T-cell (primary cell): ENCODE measurements at regions not wholly inside any gene's neighbourhood (a gene's known extent, or its start where the extent isn't known, plus 50 kb on each side); places are given as distances from the start of the nearest gene placed in this dataset.

ENCODE experiments used
- ATAC-seq, 4 experiments: fragments of 200-7000 bp in 3 of 4; fragments of 150-1000 bp in 1 of 4; cut with Tn5 transposase; replicated peaks in 1 of 4; 1 replicate in 3 of 4; 2 replicates in 1 of 4; pipeline ENCODE4 v1.10.0; 2021; ENCODE audit warnings: moderate library complexity in 3 of 4, mild to moderate bottlenecking in 2 of 4, moderate number of reproducible peaks in 1 of 4
- CTCF ChIA-PET, 2 donors: fragments of 300-600 bp; sonication (Branson Sonifier 250); formaldehyde crosslinking; loops; one replicate each; lab custom pipeline; 2022; ENCODE audit warnings: antibody characterized with exemption in 2 of 2; lab: Charles Lee
- POLR2A ChIA-PET, 2 donors: fragments of 300-600 bp; sonication (Branson Sonifier 250); formaldehyde crosslinking; loops; one replicate each; lab custom pipeline; 2022; ENCODE audit warnings: antibody characterized with exemption in 2 of 2; lab: Charles Lee
- DNase-seq, 35 experiments: peaks; one replicate each; pipeline versions ENCODE4 v3.0.0 to v3.0.0-alpha.2; 2013 to 2023
- H3K27ac ChIP-seq: one replicate; pipeline ENCODE4 v1.5.1; 2013; ENCODE audit warnings: low read length
- H3K27me3 ChIP-seq, 2 experiments: replicated peaks in 1 of 2; 1 replicate in 1 of 2; 2 replicates in 1 of 2; pipeline versions ENCODE4 v1.6.1 to v1.7.0; 2013; ENCODE audit warnings: low read length in 1 of 2, mixed read lengths in 1 of 2; ENCODE audit not compliant: control insufficient read depth in 2 of 2, insufficient read depth in 2 of 2; ENCODE audit errors: extremely low read depth in 1 of 2
- H3K36me3 ChIP-seq, 2 donors: 1 replicate in 1 of 2; 2 replicates in 1 of 2; pipeline versions ENCODE4 v1.6.1 to v1.7.0; 2013; ENCODE audit warnings: low read length in 1 of 2; ENCODE audit not compliant: control insufficient read depth in 2 of 2, insufficient read depth in 1 of 2; ENCODE audit errors: extremely low read depth in 1 of 2
- H3K4me1 ChIP-seq, 2 experiments: 1 replicate in 1 of 2; 2 replicates in 1 of 2; pipeline versions ENCODE4 v1.6.1 to v1.7.0; 2013; ENCODE audit warnings: low read length in 2 of 2, mixed read lengths in 1 of 2; ENCODE audit not compliant: insufficient read depth in 2 of 2, control insufficient read depth in 1 of 2; ENCODE audit errors: extremely low read depth in 1 of 2
- H3K4me3 ChIP-seq, 2 donors: 1 replicate in 1 of 2; 2 replicates in 1 of 2; pipeline versions ENCODE4 v1.5.1 to v1.7.0; 2013; ENCODE audit warnings: mild to moderate bottlenecking in 2 of 2, low read length in 1 of 2, moderate library complexity in 1 of 2; ENCODE audit not compliant: control insufficient read depth in 1 of 2; ENCODE audit errors: extremely low read depth in 1 of 2
- H3K9me3 ChIP-seq: 2 replicates; pipeline ENCODE4 v1.7.0; 2013
- H3K27ac Mint-ChIP-seq, 2 donors: one replicate each; pipeline ENCODE4 v1.8.0; 2020 to 2021; ENCODE audit warnings: mild to moderate bottlenecking in 2 of 2, mixed read lengths in 2 of 2
- H3K27me3 Mint-ChIP-seq, 2 donors: one replicate each; pipeline ENCODE4 v1.8.0; 2021 to 2022; ENCODE audit warnings: mixed read lengths in 2 of 2
- H3K36me3 Mint-ChIP-seq: one replicate; pipeline ENCODE4 v1.8.0; 2021; ENCODE audit warnings: mixed read lengths
- H3K4me1 Mint-ChIP-seq, 3 donors: one replicate each; pipeline ENCODE4 v1.8.0; 2020 to 2022; ENCODE audit warnings: mixed read lengths in 3 of 3, mild to moderate bottlenecking in 1 of 3
- H3K4me3 Mint-ChIP-seq, 3 donors: one replicate each; pipeline ENCODE4 v1.8.0; 2020 to 2022; ENCODE audit warnings: mild to moderate bottlenecking in 3 of 3, mixed read lengths in 3 of 3, moderate library complexity in 3 of 3
- H3K9me3 Mint-ChIP-seq, 3 donors: one replicate each; pipeline ENCODE4 v1.8.0; 2020 to 2022; ENCODE audit warnings: mixed read lengths in 3 of 3
- WGBS: methylation state at CpG from one replicate; pipeline ENCODE4 v1.1.5; 2013; ENCODE audit warnings: missing lambda C conversion rate; ENCODE audit not compliant: insufficient coverage; 5-methylcytosine and 5-hydroxymethylcytosine counted together

DNA sequence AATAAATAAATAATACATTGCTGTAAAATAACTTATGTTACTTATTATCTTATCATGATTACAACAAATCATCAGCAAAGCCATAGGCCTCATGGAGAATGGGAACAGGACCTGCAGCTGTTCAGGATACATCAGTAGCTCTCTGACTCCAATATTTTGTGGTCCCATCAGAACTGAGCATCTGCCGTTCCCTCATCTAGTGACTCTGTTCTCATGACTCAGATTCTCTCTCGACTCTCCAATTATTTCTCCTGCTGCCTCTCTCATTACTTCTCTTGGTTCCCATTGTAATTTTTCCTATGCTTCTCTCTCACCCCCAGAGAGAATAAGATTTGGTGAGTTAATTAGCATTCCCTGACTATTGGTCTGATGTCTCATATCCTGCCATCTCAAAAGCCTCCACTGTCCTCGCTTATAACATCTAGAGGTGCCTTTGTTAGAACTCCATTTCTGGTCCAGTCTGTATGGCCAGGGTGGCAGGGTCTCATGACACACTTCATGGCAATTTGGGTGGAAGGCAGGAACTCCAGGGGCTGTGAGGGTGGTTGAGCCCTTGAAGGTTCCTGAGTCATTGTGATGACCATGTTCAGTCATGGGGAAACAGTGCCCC lies 78.0 kb upstream of the TANC1 start:
- peaks cover 6 to 11% of the 10 kb centered on the region in 2 donors for H3K27me3 Mint-ChIP-seq
- Histone ChIP-seq H3K27ac (no peak overlapping the region), H3K9me3 (no peaks in the 10 kb centered on the region), H3K36me3 (no peaks in the 10 kb centered on the region), H3K27me3 (peaks cover 0 to 5% of the 10 kb centered on the region in 2 experiments), H3K4me1 (no peaks in the 10 kb centered on the region), H3K4me3 (no peak overlapping the region)
- H3K36me3 Mint-ChIP-seq = no peaks in the 10 kb centered on the region
- no peaks in the 10 kb centered on the region for H3K4me1 Mint-ChIP-seq
- DNase-seq (no peak), ATAC-seq (no peak)
- no peak overlapping the region for H3K4me3 Mint-ChIP-seq
- H3K27ac Mint-ChIP-seq = no peak overlapping the region
- H3K9me3 Mint-ChIP-seq = no peaks in the 10 kb centered on the region
- ChIA-PET POLR2A (no interaction called here), CTCF (interaction anchor here in 1 of 2 donors (0.9 kb wide), 1 partner anchor 248 kb away, joined by 3 read pairs; no protein-coding TSS in a partner anchor)
- no CpG with 5 or more reads among the region's 3 CpGs for WGBS

DNA sequence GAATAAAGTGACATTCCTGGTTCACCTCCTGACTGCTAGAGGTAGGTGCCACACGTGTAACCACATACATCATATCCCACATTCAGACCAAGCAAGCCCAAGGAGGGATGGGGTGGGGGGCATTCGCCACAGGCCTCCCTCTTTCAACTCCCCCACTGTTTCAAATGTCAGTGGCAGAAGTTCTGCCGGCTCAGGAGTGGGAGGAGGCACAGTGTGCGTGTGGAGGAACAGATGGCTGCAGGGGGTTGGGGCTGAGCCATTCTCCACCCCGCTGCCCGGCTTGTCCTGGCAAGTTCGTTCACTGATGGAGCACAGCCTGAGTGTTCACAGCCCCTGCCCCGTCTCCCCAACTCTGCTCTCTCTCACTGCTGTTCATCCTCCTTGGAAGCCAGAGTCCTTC lies 75.4 kb upstream of the TANC1 start:
- DNase-seq = no peak
- Mint-ChIP-seq H3K36me3 (no peaks in the 10 kb centered on the region), H3K27me3 (peaks cover 6% of the 10 kb centered on the region in 2 donors), H3K4me3 (no peak overlapping the region), H3K4me1 (no peaks in the 10 kb centered on the region), H3K9me3 (no peaks in the 10 kb centered on the region), H3K27ac (no peak overlapping the region)
- Histone ChIP-seq H3K4me1 (no peaks in the 10 kb centered on the region), H3K27ac (no peak overlapping the region), H3K36me3 (no peaks in the 10 kb centered on the region), H3K4me3 (no peak overlapping the region), H3K9me3 (no peaks in the 10 kb centered on the region), H3K27me3 (peaks cover 0 to 7% of the 10 kb centered on the region in 2 experiments)
- CTCF ChIA-PET = no interaction called here
- ATAC-seq = peak in 1 of 4 experiments; percentile 19
- WGBS = 82% methylated on average over 2 of the region's 8 CpGs
- POLR2A ChIA-PET = no interaction called here

DNA sequence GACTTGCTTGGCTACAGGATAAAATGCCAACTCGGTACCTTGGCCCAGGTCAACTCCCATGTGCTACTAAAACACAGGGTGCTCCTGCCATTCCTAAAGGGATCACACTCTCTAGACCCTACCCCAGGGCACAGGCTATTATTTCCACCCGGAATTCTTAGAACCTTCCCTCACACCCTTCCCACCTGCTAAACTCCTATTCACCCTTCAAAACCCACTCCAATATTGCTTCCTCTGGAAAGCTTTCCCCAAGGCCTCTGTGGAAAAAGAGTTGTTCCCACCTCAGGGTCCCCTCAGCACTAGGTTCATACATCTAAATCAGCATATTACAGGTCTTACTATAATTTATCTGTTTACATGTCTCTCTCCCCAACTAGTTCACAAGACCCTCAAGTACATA lies 75.0 kb upstream of the TANC1 start:
- no peaks in the 10 kb centered on the region for H3K36me3 ChIP-seq
- H3K27me3 ChIP-seq = peaks cover 0 to 5% of the 10 kb centered on the region in 2 experiments
- ATAC-seq (no peak), DNase-seq (no peak)
- H3K9me3 Mint-ChIP-seq = no peaks in the 10 kb centered on the region
- ChIA-PET CTCF (interaction anchor here in 1 of 2 donors (1.6 kb wide), 1 partner anchor 225 kb away, joined by 5 read pairs; no protein-coding TSS in a partner anchor), POLR2A (no interaction called here)
- H3K4me3 ChIP-seq = no peak overlapping the region
- no peak overlapping the region for H3K27ac ChIP-seq
- H3K4me3 Mint-ChIP-seq = no peak overlapping the region
- H3K9me3 ChIP-seq = no peaks in the 10 kb centered on the region
- H3K27ac Mint-ChIP-seq = no peak overlapping the region
- H3K4me1 ChIP-seq = no peaks in the 10 kb centered on the region
- 83% methylated on average over 1 of the region's 2 CpGs for WGBS
- no peaks in the 10 kb centered on the region for H3K4me1 Mint-ChIP-seq
- H3K36me3 Mint-ChIP-seq = no peaks in the 10 kb centered on the region
- H3K27me3 Mint-ChIP-seq = peaks cover 6% of the 10 kb centered on the region in 2 donors

DNA sequence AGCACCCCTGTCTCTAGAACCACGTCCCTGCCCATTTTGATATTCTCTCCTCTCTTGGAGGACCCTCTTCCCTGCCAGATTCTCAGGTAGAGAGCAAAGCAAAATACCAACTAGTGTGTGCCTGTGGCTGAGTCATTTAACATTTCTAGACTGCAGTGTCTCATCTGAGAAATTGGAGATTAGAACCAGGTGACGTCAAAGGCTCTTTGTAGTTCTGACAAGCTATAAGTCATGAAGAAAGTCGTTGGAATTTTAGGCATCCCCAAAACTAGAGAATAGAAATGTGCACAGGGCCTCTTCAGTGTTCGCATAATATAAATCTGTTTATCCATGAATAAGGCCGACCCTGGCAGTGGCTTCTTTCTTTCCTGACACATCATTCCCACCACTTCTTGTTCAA lies 74.4 kb upstream of the TANC1 start:
- H3K27me3 ChIP-seq = peaks cover 0 to 5% of the 10 kb centered on the region in 2 experiments
- no peak overlapping the region for H3K27ac ChIP-seq
- H3K9me3 Mint-ChIP-seq = no peaks in the 10 kb centered on the region
- DNase-seq = no peak
- CTCF ChIA-PET = interaction anchor here in 1 of 2 donors (1.6 kb wide), 1 partner anchor 225 kb away, joined by 5 read pairs; no protein-coding TSS in a partner anchor
- no peak overlapping the region for H3K4me3 ChIP-seq
- no peaks in the 10 kb centered on the region for H3K4me1 ChIP-seq
- no peaks in the 10 kb centered on the region for H3K36me3 ChIP-seq
- H3K4me3 Mint-ChIP-seq = no peak overlapping the region
- no peaks in the 10 kb centered on the region for H3K4me1 Mint-ChIP-seq
- ATAC-seq = no peak
- 100% methylated on average over 1 of the region's 5 CpGs for WGBS
- no peaks in the 10 kb centered on the region for H3K36me3 Mint-ChIP-seq
- no peaks in the 10 kb centered on the region for H3K9me3 ChIP-seq
- POLR2A ChIA-PET = no interaction called here
- peaks cover 6% of the 10 kb centered on the region in 2 donors for H3K27me3 Mint-ChIP-seq
- no peak overlapping the region for H3K27ac Mint-ChIP-seq

DNA sequence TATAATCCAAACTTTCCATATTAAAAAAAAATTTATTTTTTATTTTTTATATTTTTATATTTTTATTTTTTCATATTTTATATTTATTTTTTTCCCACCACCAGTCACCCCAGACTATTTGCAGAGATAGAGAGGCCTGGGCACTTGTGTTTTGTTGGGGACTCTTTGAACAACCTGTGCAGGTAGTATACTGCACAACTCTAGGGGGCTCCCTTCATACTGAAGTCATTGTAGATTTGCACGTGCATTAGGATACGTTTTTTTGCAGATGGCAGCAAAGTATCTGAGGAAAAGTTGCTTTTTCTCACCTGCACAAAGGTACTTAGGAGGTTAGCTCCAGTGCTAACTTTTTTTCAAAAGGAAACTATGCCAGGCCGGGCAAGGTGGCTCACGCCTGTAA lies 73.9 kb upstream of the TANC1 start:
- Histone ChIP-seq H3K9me3 (no peaks in the 10 kb centered on the region), H3K4me3 (no peak overlapping the region), H3K4me1 (no peaks in the 10 kb centered on the region), H3K27me3 (peaks cover 0 to 5% of the 10 kb centered on the region in 2 experiments), H3K36me3 (no peaks in the 10 kb centered on the region), H3K27ac (no peak overlapping the region)
- Mint-ChIP-seq H3K36me3 (no peaks in the 10 kb centered on the region), H3K9me3 (no peaks in the 10 kb centered on the region), H3K4me3 (no peak overlapping the region), H3K27ac (no peak overlapping the region), H3K27me3 (peaks cover 6% of the 10 kb centered on the region in 2 donors), H3K4me1 (no peaks in the 10 kb centered on the region)
- DNase-seq (no peak), ATAC-seq (no peak)
- ChIA-PET POLR2A (no interaction called here), CTCF (interaction anchor here (0.6 to 1.6 kb wide), 2 partner anchors 224 to 972 kb away, joined by 3 to 5 read pairs; no protein-coding TSS in a partner anchor)
- WGBS = 78% methylated on average over 4 of the region's 4 CpGs

DNA sequence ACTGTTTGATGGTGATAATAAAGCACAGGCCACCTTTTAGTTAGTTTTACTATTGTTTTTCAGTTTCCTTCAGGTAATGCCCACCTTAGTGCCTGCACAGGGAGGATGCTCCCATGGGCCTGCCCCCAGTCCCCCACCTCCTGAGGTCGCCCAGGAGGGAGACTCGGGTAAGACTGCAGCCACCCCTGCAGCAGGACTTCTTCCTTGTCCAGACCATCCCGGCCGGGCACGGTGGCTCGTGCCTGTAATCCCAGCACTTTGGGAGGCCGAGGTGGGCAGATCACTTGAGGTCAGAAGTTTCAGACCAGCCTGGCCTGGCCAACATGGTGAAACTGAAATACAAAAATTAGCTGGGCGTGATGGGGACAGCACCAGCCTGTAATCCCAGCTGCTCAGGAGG lies 68.1 kb upstream of the TANC1 start:
- POLR2A ChIA-PET = no interaction called here
- 84% methylated on average over 8 of the region's 8 CpGs for WGBS
- no peak for DNase-seq

More for the DNA sequence above, 68.1 kb upstream of the TANC1 start:
- Mint-ChIP-seq H3K36me3 (no peaks in the 10 kb centered on the region), H3K4me1 (no peaks in the 10 kb centered on the region), H3K27me3 (peaks cover 0 to 1% of the 10 kb centered on the region in 2 donors), H3K27ac (no peak overlapping the region), H3K9me3 (no peaks in the 10 kb centered on the region), H3K4me3 (no peak overlapping the region)
- CTCF ChIA-PET = interaction anchor here (0.6 to 2.6 kb wide), 4 partner anchors 216 to 1068 kb away, joined by 3 to 13 read pairs (median 5); no protein-coding TSS in a partner anchor
- Histone ChIP-seq H3K36me3 (no peaks in the 10 kb centered on the region), H3K27me3 (peaks cover 0 to 2% of the 10 kb centered on the region in 2 experiments), H3K9me3 (no peaks in the 10 kb centered on the region), H3K4me1 (no peaks in the 10 kb centered on the region), H3K27ac (no peak overlapping the region), H3K4me3 (no peak overlapping the region)
- no peak for ATAC-seq
